Hepatocyte (in vitro differentiated cells): ENCODE measurements at regions not wholly inside any gene's neighbourhood (a gene's known extent, or its start where the extent isn't known, plus 50 kb on each side); places are given as distances from the start of the nearest gene placed in this dataset.

Experiments used
- CTCF ChIP-seq: fragments of 200-600 bp; sonication (generic); IDR thresholded peaks from 2 replicates; pipeline ENCODE4 v1.5.1; 2016; ENCODE audit warnings: antibody characterized with exemption, mild to moderate bottlenecking; ENCODE audit not compliant: poor library complexity
- EZH2 ChIP-seq: fragments of 200-600 bp; sonication (generic); IDR thresholded peaks from 2 replicates; pipeline ENCODE4 v1.6.1; 2016; ENCODE audit warnings: antibody characterized with exemption, mild to moderate bottlenecking, borderline replicate concordance
- EZH2phosphoT487 ChIP-seq: fragments of 200-600 bp; sonication (generic); IDR thresholded peaks from one replicate; pipeline ENCODE4 v1.6.1; 2018; ENCODE audit warnings: antibody characterized with exemption, mild to moderate bottlenecking, low read depth, moderate library complexity; ENCODE audit not compliant: unreplicated experiment, severe bottlenecking

GRCh38 chr5:28810751-28811136 lies 1772.4 kb upstream of the CDH9 start:
- TF ChIP-seq CTCF, result no peak
- TF ChIP-seq EZH2phosphoT487, result no peak
- TF ChIP-seq EZH2, result no peak
